Endothelial cell of umbilical vein (primary cell): ENCODE measurements at regions not wholly inside any gene's neighbourhood (a gene's known extent, or its start where the extent isn't known, plus 50 kb on each side); places are given as distances from the start of the nearest gene placed in this dataset.

Source experiments
- BruUV-seq: library from RNA; stranded (reverse); fragments of 400-500 nt; replicated peaks from 2 replicates; lab custom pipeline; 2021; lab: Mats Ljungman, UMichigan
- CTCF ChIA-PET: fragments of 300-600, 350-600 bp; sonication (Branson Sonifier 250); formaldehyde crosslinking; loops from one replicate; lab custom pipeline; 2021; ENCODE audit warnings: antibody characterized with exemption, inconsistent platforms; lab: Charles Lee
- POLR2A ChIA-PET: fragments of 300-600, 350-600 bp; sonication (Branson Sonifier 250); formaldehyde crosslinking; loops from one replicate; lab custom pipeline; 2021; ENCODE audit warnings: antibody characterized with exemption, inconsistent platforms; lab: Charles Lee
- DNase-seq: peaks from one replicate; pipeline ENCODE4 v3.0.0-alpha.2; 2011; ENCODE audit warnings: low read depth, low spot score
- FAIRE-seq: peaks from 2 replicates; lab custom pipeline; 2011; peaks lifted over from hg19 to GRCh38; lab: Jason Lieb, UNC
- H2AFZ ChIP-seq: 2 replicates; pipeline ENCODE4 v1.6.0; 2012; ENCODE audit warnings: low read depth, low read length, control low read depth, inconsistent platforms
- H3K27ac ChIP-seq: 2 replicates; pipeline ENCODE4 v1.5.1; 2011; ENCODE audit warnings: low read depth, mild to moderate bottlenecking, control low read depth, low read length, moderate library complexity; ENCODE audit not compliant: insufficient read depth
- H3K27me3 ChIP-seq, 2 experiments: 2 replicates each; pipeline versions ENCODE4 v1.6.0 to v1.6.1; 2011; ENCODE audit warnings: low read length in 2 of 2, mixed read lengths in 1 of 2; ENCODE audit not compliant: control insufficient read depth in 2 of 2, insufficient read depth in 2 of 2
- H3K36me3 ChIP-seq, 2 experiments: 2 replicates in 1 of 2; 3 replicates in 1 of 2; pipeline ENCODE4 v1.5.1; 2011; ENCODE audit warnings: low read length in 2 of 2, mild to moderate bottlenecking in 1 of 2, moderate library complexity in 1 of 2; ENCODE audit not compliant: control insufficient read depth in 2 of 2, insufficient read depth in 2 of 2; ENCODE audit errors: extremely low read depth in 1 of 2
- H3K4me1 ChIP-seq: 3 replicates; pipeline ENCODE4 v1.5.1; 2011; ENCODE audit warnings: mild to moderate bottlenecking, low read length; ENCODE audit not compliant: control insufficient read depth, insufficient read depth; ENCODE audit errors: extremely low read depth
- H3K4me2 ChIP-seq: 2 replicates; pipeline ENCODE4 v1.6.1; 2011; ENCODE audit warnings: low read length, control low read depth, mixed read lengths; ENCODE audit not compliant: insufficient read depth
- H3K4me3 ChIP-seq, 3 experiments: fragments of 200-600 bp in 1 of 3; sonication (generic), shearing (Covaris generic) in 1 of 3; replicated peaks in 1 of 3; 2 replicates each; pipeline ENCODE4 v1.5.1; 2011 to 2016; ENCODE audit warnings: control low read depth in 3 of 3, low read length in 3 of 3, mild to moderate bottlenecking in 2 of 3, inconsistent platforms in 1 of 3, low read depth in 1 of 3, moderate library complexity in 1 of 3; ENCODE audit not compliant: insufficient read depth in 1 of 3
- H3K79me2 ChIP-seq: 2 replicates; pipeline ENCODE4 v1.6.0; 2012; ENCODE audit warnings: low read length, inconsistent platforms; ENCODE audit not compliant: control insufficient read depth, insufficient read depth
- H3K9ac ChIP-seq: replicated peaks from 2 replicates; pipeline ENCODE3; 2011; ENCODE audit warnings: low read length, control low read depth; ENCODE audit not compliant: insufficient read depth; ENCODE audit errors: extremely low read depth
- H3K9me1 ChIP-seq: replicated peaks from 3 replicates; pipeline ENCODE4 v1.6.0; 2011; ENCODE audit warnings: mild to moderate bottlenecking, low read length; ENCODE audit not compliant: control insufficient read depth, insufficient read depth; ENCODE audit errors: extremely low read depth
- H3K9me3 ChIP-seq: replicated peaks from 2 replicates; pipeline ENCODE4 v1.5.1; 2012; ENCODE audit warnings: low read length, inconsistent platforms; ENCODE audit not compliant: control insufficient read depth, insufficient read depth
- H4K20me1 ChIP-seq: replicated peaks from 2 replicates; pipeline ENCODE3; 2011; ENCODE audit warnings: mild to moderate bottlenecking, low read length; ENCODE audit not compliant: control insufficient read depth, insufficient read depth; ENCODE audit errors: extremely low read depth
- MYC ChIP-seq: IDR thresholded peaks from one replicate; pipeline ENCODE4 v1.6.1; 2011; ENCODE audit warnings: mild to moderate bottlenecking, low read depth, low read length
- POLR2A ChIP-seq: IDR thresholded peaks from 2 replicates; pipeline ENCODE4 v1.6.1; 2012; ENCODE audit warnings: low read depth, mild to moderate bottlenecking, control low read depth, low read length
- dilution Hi-C: fragments of 300-500 bp; cut with MboI; formaldehyde crosslinking; loops from one replicate; pipeline ENCODE4 v1.15.0; 2019; ENCODE audit warnings: low sequenced_read_pairs; ENCODE audit not compliant: extremely low pct_ligation_motif_present
- intact Hi-C: fragments of 100-400 bp; cut with micrococcal nuclease; formaldehyde crosslinking; loops from one replicate; pipeline ENCODE4 v1.10.0; 2022

GRCh38 chr6:91678679-91679446 is 1092.0 kb upstream of the MAP3K7 start:
- no peak overlapping the region for H3K9ac ChIP-seq
- no peak for TF ChIP-seq MYC
- no peaks in the 10 kb centered on the region for H3K4me1 ChIP-seq
- no peaks in the 10 kb centered on the region for H3K9me3 ChIP-seq
- DNase-seq (no peak), FAIRE-seq (no peak)
- H2AFZ ChIP-seq = no peak overlapping the region
- H3K4me3 ChIP-seq = no peak overlapping the region
- CTCF ChIA-PET = no interaction called here
- POLR2A ChIA-PET = no interaction called here
- no TSS peak for BruUV-seq
- dilution Hi-C loops (no loop called here), intact Hi-C loops (no loop called here)
- H3K79me2 ChIP-seq = no peaks in the 10 kb centered on the region
- H3K27ac ChIP-seq = no peak overlapping the region
- no peaks in the 10 kb centered on the region for H4K20me1 ChIP-seq
- no peaks in the 10 kb centered on the region for H3K27me3 ChIP-seq
- no peak overlapping the region for H3K4me2 ChIP-seq
- no peaks in the 10 kb centered on the region for H3K9me1 ChIP-seq
- no peaks in the 10 kb centered on the region for H3K36me3 ChIP-seq

- Histone ChIP-seq H3K4me1 (no peaks in the 10 kb centered on the region), H3K4me2 (no peak overlapping the region), H3K79me2 (no peaks in the 10 kb centered on the region), H2AFZ (no peak overlapping the region), H3K27ac (no peak overlapping the region), H3K27me3 (no peaks in the 10 kb centered on the region), H3K36me3 (no peaks in the 10 kb centered on the region), H3K9me1 (no peaks in the 10 kb centered on the region), H4K20me1 (no peaks in the 10 kb centered on the region), H3K9me3 (no peaks in the 10 kb centered on the region), H3K4me3 (no peak overlapping the region), H3K9ac (no peak overlapping the region)
- BruUV-seq = no TSS peak
- ChIA-PET CTCF (no interaction called here), POLR2A (no interaction called here)
- no peak for TF ChIP-seq POLR2A
- FAIRE-seq (no peak), DNase-seq (no peak)
- dilution Hi-C loops = no loop called here
- intact Hi-C loops = no loop called here
Observed at GRCh38 chr6:91672201-91672600, 1085.3 kb upstream of the MAP3K7 start.
